ENCODE measurements at regions not wholly inside any gene's neighbourhood (a gene's known extent, or its start where the extent isn't known, plus 50 kb on each side); places are given as distances from the start of the nearest gene placed in this dataset.

GRCh38 chr9:87062746-87063145 lies 115.4 kb upstream of the GAS1 start:
- intact Hi-C loops (cut with micrococcal nuclease), result no loop called here
- no peak for ATAC-seq
- ChIA-PET POLR2A (ENCODE audit: unreplicated experiment) (no interaction called here), CTCF (no interaction called here)
- no peak overlapping the region for H3K27ac ChIP-seq (ENCODE audit: low read length)
- no peak overlapping the region for H3K4me3 ChIP-seq (ENCODE audit: low read length)
- H3K4me1 ChIP-seq (ENCODE audit: insufficient read depth, low read length), result no peaks in the 10 kb centered on the region
- H3K9ac ChIP-seq (ENCODE audit: low read length), result no peak overlapping the region
- no peaks in the 10 kb centered on the region for H3K27me3 ChIP-seq (ENCODE audit: low read length)
- TF ChIP-seq EZH2phosphoT487 (IDR thresholded peaks at IDR 0.05; ENCODE audit: borderline replicate concordance, low read length), result no peak
- TF ChIP-seq, protein P1, sequence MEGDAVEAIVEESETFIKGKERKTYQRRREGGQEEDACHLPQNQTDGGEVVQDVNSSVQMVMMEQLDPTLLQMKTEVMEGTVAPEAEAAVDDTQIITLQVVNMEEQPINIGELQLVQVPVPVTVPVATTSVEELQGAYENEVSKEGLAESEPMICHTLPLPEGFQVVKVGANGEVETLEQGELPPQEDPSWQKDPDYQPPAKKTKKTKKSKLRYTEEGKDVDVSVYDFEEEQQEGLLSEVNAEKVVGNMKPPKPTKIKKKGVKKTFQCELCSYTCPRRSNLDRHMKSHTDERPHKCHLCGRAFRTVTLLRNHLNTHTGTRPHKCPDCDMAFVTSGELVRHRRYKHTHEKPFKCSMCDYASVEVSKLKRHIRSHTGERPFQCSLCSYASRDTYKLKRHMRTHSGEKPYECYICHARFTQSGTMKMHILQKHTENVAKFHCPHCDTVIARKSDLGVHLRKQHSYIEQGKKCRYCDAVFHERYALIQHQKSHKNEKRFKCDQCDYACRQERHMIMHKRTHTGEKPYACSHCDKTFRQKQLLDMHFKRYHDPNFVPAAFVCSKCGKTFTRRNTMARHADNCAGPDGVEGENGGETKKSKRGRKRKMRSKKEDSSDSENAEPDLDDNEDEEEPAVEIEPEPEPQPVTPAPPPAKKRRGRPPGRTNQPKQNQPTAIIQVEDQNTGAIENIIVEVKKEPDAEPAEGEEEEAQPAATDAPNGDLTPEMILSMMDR (conservative IDR thresholded peaks at IDR 0.05; ENCODE audit: low read depth, low read length), result no peak
- TF ChIP-seq EZH2 (IDR thresholded peaks at IDR 0.05; ENCODE audit: low read length, unreplicated experiment), result no peak
- H3K79me2 ChIP-seq (ENCODE audit: low read length), result no peaks in the 10 kb centered on the region
- no peak overlapping the region for H3K4me2 ChIP-seq (ENCODE audit: low read length)
- BruUV-seq (replicated peaks), result no TSS peak
- no peaks in the 10 kb centered on the region for H3F3A ChIP-seq (ENCODE audit: low read length, unreplicated experiment)
- no peaks in the 10 kb centered on the region for H3K9me2 ChIP-seq (replicated peaks; ENCODE audit: low read length)
- no peaks in the 10 kb centered on the region for H3K9me3 ChIP-seq (ENCODE audit: low read length)
- no peak overlapping the region for H2AFZ ChIP-seq (ENCODE audit: low read length)
- no peak for DNase-seq
- H3K36me3 ChIP-seq (ENCODE audit: low read depth, low read length), result no peaks in the 10 kb centered on the region
- H4K20me1 ChIP-seq (ENCODE audit: low read length), result no peaks in the 10 kb centered on the region

- Histone ChIP-seq H3K9ac (ENCODE audit: low read length) (no peak overlapping the region), H3K9me3 (ENCODE audit: low read length) (no peaks in the 10 kb centered on the region), H4K20me1 (ENCODE audit: low read length) (no peaks in the 10 kb centered on the region), H3K27ac (ENCODE audit: low read length) (no peak overlapping the region), H3F3A (ENCODE audit: low read length, unreplicated experiment) (no peaks in the 10 kb centered on the region), H3K9me2 (replicated peaks; ENCODE audit: low read length) (no peaks in the 10 kb centered on the region), H3K36me3 (ENCODE audit: low read depth, low read length) (no peaks in the 10 kb centered on the region), H3K4me2 (ENCODE audit: low read length) (no peak overlapping the region), H2AFZ (ENCODE audit: low read length) (no peak overlapping the region), H3K27me3 (ENCODE audit: low read length) (no peaks in the 10 kb centered on the region), H3K79me2 (ENCODE audit: low read length) (no peaks in the 10 kb centered on the region), H3K4me3 (ENCODE audit: low read length) (no peak overlapping the region), H3K4me1 (ENCODE audit: insufficient read depth, low read length) (no peaks in the 10 kb centered on the region)
- TF ChIP-seq EZH2 (IDR thresholded peaks at IDR 0.05; ENCODE audit: low read length, unreplicated experiment), result no peak
- TF ChIP-seq, protein P1 (conservative IDR thresholded peaks at IDR 0.05; ENCODE audit: low read depth, low read length), result no peak
- no peak for TF ChIP-seq EZH2phosphoT487 (IDR thresholded peaks at IDR 0.05; ENCODE audit: borderline replicate concordance, low read length)
- no peak for ATAC-seq
- POLR2A ChIA-PET (ENCODE audit: unreplicated experiment), result no interaction called here
- intact Hi-C loops (cut with micrococcal nuclease), result no loop called here
- no peak for DNase-seq
- BruUV-seq (replicated peaks), result no TSS peak
- CTCF ChIA-PET, result no interaction called here
Measured at GRCh38 chr9:87063246-87063645, 115.9 kb upstream of the GAS1 start.

DNA sequence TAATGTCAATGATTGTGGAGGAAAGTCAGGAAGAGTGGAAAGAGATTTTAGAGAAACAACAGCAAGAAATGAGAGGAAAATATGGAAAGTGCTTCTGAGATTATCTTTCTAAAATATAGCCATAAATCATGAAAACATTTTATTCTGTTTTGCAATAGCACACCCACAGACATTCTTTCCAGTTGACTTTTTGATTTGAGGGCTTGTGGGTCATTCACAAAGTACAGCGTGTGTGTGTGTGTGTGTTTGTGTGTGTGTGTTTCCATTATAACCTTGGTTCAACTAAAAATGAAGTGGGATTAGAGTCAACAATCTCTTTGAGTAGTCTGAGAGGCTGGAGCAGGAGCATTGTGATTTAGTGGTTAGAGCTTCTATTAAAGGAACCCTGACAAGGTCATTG lies 116.6 kb upstream of the GAS1 start:
- no peaks in the 10 kb centered on the region for H3K9me3 ChIP-seq (ENCODE audit: low read length)
- no peak overlapping the region for H2AFZ ChIP-seq (ENCODE audit: low read length)
- no peaks in the 10 kb centered on the region for H3K9me2 ChIP-seq (replicated peaks; ENCODE audit: low read length)
- H3K27ac ChIP-seq (ENCODE audit: low read length), result no peak overlapping the region
- CTCF ChIA-PET, result no interaction called here
- no peaks in the 10 kb centered on the region for H3K27me3 ChIP-seq (ENCODE audit: low read length)
- no peaks in the 10 kb centered on the region for H3K4me1 ChIP-seq (ENCODE audit: insufficient read depth, low read length)
- DNase-seq (no peak), ATAC-seq (no peak)
- H3K4me3 ChIP-seq (ENCODE audit: low read length), result no peak overlapping the region
- TF ChIP-seq, protein P1 (conservative IDR thresholded peaks at IDR 0.05; ENCODE audit: low read depth, low read length), result no peak
- TF ChIP-seq EZH2 (IDR thresholded peaks at IDR 0.05; ENCODE audit: low read length, unreplicated experiment) (no peak), EZH2phosphoT487 (IDR thresholded peaks at IDR 0.05; ENCODE audit: borderline replicate concordance, low read length) (no peak)
- H3K36me3 ChIP-seq (ENCODE audit: low read depth, low read length), result no peaks in the 10 kb centered on the region
- no peaks in the 10 kb centered on the region for H3K79me2 ChIP-seq (ENCODE audit: low read length)
- H3K4me2 ChIP-seq (ENCODE audit: low read length), result no peak overlapping the region
- POLR2A ChIA-PET (ENCODE audit: unreplicated experiment), result no interaction called here
- H4K20me1 ChIP-seq (ENCODE audit: low read length), result no peaks in the 10 kb centered on the region
- no TSS peak for BruUV-seq (replicated peaks)
- no peak overlapping the region for H3K9ac ChIP-seq (ENCODE audit: low read length)
- H3F3A ChIP-seq (ENCODE audit: low read length, unreplicated experiment), result no peaks in the 10 kb centered on the region
- intact Hi-C loops (cut with micrococcal nuclease), result no loop called here

Data from PC-3 (cell line).